Testis (tissue), 2 donors: ENCODE measurements at regions not wholly inside any gene's neighbourhood (a gene's known extent, or its start where the extent isn't known, plus 50 kb on each side); places are given as distances from the start of the nearest gene placed in this dataset.

Source experiments
- DNase-seq: peaks from one replicate; pipeline ENCODE4 v3.0.0-alpha.2; 2019
- H3K27ac ChIP-seq, 2 donors: fragments of 200-600 bp; sonication (generic); one replicate each; pipeline ENCODE4 v1.5.1; 2019
- H3K27me3 ChIP-seq: fragments of 200-600 bp; sonication (generic); one replicate; pipeline ENCODE4 v1.5.1; 2019
- H3K36me3 ChIP-seq: fragments of 200-600 bp; sonication (generic); one replicate; pipeline ENCODE4 v1.5.1; 2017; ENCODE audit warnings: low read depth; ENCODE audit errors: missing control alignments
- H3K4me1 ChIP-seq: fragments of 200-600 bp; sonication (generic); one replicate; pipeline ENCODE4 v1.5.1; 2019
- H3K4me3 ChIP-seq, 2 donors: fragments of 200-600 bp; sonication (generic); one replicate each; pipeline ENCODE4 v1.5.1; 2017 to 2019
- H3K9me3 ChIP-seq: fragments of 200-600 bp; sonication (generic); one replicate; pipeline ENCODE4 v1.5.1; 2017
- POLR2A ChIP-seq: fragments of 450-650 bp; IDR thresholded peaks from one replicate; pipeline ENCODE4 v1.6.1; 2017; ENCODE audit warnings: antibody characterized with exemption, mild to moderate bottlenecking, moderate library complexity
- WGBS, 2 donors: methylation state at CpG; one replicate each; pipeline ENCODE4 v1.1.5; 2018; 5-methylcytosine and 5-hydroxymethylcytosine counted together
- intact Hi-C: fragments of 100-400 bp; cut with DNase I; formaldehyde crosslinking; loops from one replicate; pipeline ENCODE4 v1.15.1; 2023; ENCODE audit warnings: low total_unique reads
- TF ChIP-seq, protein P1 (sequence below), 3 experiments: fragments of 450-650 bp in 2 of 3; fragments of 200-600 bp in 1 of 3; sonication (generic) in 1 of 3; IDR thresholded peaks; one replicate each; pipeline ENCODE4 v1.5.1; 2016 to 2019; ENCODE audit warnings: antibody characterized with exemption in 3 of 3, mild to moderate bottlenecking in 2 of 3, moderate library complexity in 1 of 3

DNA sequence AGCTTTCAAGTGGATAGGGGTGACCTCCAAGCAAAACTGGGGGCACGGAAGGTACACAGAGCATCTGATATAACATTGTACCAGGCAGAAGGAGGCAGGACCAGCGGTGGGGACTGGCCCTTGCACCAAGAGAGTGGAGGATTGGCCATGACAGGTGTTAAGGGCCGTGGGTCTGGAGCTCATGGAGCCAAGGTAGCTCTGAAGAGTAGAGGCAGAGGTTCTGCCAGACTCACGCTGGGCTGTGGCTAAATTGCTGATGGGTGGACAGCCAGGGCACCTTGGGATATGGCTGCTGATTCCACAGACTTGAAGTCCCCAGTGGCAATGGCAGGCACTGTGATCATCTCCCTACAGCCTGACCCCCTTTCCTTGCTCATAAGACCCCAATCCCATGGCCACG is 65.9 kb upstream of the NKD1 start:
- intact Hi-C loops, result no loop called here
- 84 to 95% methylated on average over 5 of the region's 5 CpGs for WGBS, 2 donors
- DNase-seq, result no peak
- TF ChIP-seq, protein P1, sequence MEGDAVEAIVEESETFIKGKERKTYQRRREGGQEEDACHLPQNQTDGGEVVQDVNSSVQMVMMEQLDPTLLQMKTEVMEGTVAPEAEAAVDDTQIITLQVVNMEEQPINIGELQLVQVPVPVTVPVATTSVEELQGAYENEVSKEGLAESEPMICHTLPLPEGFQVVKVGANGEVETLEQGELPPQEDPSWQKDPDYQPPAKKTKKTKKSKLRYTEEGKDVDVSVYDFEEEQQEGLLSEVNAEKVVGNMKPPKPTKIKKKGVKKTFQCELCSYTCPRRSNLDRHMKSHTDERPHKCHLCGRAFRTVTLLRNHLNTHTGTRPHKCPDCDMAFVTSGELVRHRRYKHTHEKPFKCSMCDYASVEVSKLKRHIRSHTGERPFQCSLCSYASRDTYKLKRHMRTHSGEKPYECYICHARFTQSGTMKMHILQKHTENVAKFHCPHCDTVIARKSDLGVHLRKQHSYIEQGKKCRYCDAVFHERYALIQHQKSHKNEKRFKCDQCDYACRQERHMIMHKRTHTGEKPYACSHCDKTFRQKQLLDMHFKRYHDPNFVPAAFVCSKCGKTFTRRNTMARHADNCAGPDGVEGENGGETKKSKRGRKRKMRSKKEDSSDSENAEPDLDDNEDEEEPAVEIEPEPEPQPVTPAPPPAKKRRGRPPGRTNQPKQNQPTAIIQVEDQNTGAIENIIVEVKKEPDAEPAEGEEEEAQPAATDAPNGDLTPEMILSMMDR (IDR thresholded peaks at IDR 0.05), result no peak
- TF ChIP-seq POLR2A, result no peak
- no peaks in the 10 kb centered on the region for H3K4me1 ChIP-seq
- no peak overlapping the region for H3K4me3 ChIP-seq
- no peaks in the 10 kb centered on the region for H3K27me3 ChIP-seq
- H3K27ac ChIP-seq, result no peak overlapping the region
- no peaks in the 10 kb centered on the region for H3K36me3 ChIP-seq
- no peaks in the 10 kb centered on the region for H3K9me3 ChIP-seq

DNA sequence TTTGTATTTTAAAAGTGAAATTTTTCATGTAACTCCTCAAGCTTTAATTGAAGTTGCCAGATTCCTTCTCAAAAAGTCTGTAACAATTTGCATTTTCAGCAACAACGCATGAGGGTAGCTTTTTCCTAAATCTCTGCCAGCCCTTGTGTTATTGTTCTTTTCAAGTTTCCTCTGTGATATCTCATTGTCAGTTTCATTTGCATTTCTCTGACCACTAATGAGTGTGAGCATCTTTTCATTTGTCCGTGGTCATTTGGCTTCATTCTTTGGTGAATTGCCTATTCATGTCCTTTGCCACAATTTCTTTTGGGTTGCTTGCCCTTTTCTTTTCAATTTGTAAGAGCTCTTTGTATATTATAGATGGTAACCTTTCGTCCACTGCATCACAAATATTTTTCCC is 68.0 kb upstream of the NKD1 start:
- no peak overlapping the region for H3K27ac ChIP-seq
- H3K36me3 ChIP-seq, result no peaks in the 10 kb centered on the region
- 75% methylated on average over 3 of the region's 3 CpGs for WGBS, 2 donors
- intact Hi-C loops, result no loop called here
- H3K4me1 ChIP-seq, result no peaks in the 10 kb centered on the region
- no peak for DNase-seq
- no peaks in the 10 kb centered on the region for H3K27me3 ChIP-seq
- TF ChIP-seq, protein P1 (IDR thresholded peaks at IDR 0.05), result no peak
- TF ChIP-seq POLR2A, result no peak
- H3K4me3 ChIP-seq, result no peak overlapping the region
- H3K9me3 ChIP-seq, result no peaks in the 10 kb centered on the region

DNA sequence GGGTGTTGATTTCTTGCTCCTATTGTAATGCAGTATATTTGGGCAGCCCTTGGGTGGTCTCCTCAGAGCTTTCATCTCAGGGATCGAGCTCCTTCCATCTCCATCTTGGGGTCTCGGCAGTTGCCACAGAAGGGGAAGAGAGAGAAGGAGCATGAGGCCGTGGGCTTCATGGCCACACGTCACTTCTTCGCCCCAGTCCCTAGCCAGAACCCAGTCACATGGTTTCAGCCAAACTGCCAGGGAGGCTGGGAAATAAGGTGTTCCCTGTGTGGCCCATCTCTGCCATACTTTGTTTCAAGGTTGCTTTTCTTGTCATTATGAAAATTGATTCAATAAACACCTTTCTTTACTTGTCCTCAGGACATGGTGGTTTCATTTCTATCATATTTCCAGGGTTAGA is 68.4 kb upstream of the NKD1 start:
- no peaks in the 10 kb centered on the region for H3K9me3 ChIP-seq
- no peaks in the 10 kb centered on the region for H3K27me3 ChIP-seq
- 88 to 93% methylated on average over 5 of the region's 5 CpGs for WGBS, 2 donors
- intact Hi-C loops, result no loop called here
- no peak for DNase-seq
- H3K4me3 ChIP-seq, result no peak overlapping the region
- no peaks in the 10 kb centered on the region for H3K4me1 ChIP-seq
- H3K27ac ChIP-seq, result no peak overlapping the region
- no peaks in the 10 kb centered on the region for H3K36me3 ChIP-seq
- TF ChIP-seq, protein P1 (IDR thresholded peaks at IDR 0.05), result no peak
- no peak for TF ChIP-seq POLR2A

DNA sequence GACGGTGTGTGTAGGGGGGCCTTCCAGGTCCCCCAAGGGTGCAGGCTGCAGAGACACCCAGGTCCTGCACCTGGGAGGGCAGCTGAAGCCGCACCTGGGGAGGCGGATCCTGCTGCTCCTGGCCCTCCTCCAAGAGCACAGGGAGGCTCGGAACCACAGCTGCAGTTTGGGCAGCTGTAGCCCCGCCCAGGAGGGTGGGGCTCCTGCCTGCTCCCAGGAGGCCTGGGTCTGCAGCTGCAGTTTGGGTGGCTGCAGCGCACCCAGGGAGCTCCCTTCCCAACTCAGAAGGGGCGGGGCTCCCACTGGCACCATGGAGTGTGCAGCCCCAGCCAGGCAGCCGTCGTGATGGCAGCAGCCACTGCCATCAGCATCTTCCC is 69.4 kb upstream of the NKD1 start:
- no peak for DNase-seq
- Histone ChIP-seq H3K27ac (no peak overlapping the region), H3K9me3 (no peaks in the 10 kb centered on the region), H3K36me3 (no peaks in the 10 kb centered on the region), H3K4me3 (no peak overlapping the region), H3K27me3 (no peaks in the 10 kb centered on the region), H3K4me1 (no peaks in the 10 kb centered on the region)
- WGBS, 2 donors, result 48 to 60% methylated on average over 7 to 9 of the region's 9 CpGs
- no peak for TF ChIP-seq POLR2A
- TF ChIP-seq, protein P1 (IDR thresholded peaks at IDR 0.05), result no peak
- intact Hi-C loops, result no loop called here

DNA sequence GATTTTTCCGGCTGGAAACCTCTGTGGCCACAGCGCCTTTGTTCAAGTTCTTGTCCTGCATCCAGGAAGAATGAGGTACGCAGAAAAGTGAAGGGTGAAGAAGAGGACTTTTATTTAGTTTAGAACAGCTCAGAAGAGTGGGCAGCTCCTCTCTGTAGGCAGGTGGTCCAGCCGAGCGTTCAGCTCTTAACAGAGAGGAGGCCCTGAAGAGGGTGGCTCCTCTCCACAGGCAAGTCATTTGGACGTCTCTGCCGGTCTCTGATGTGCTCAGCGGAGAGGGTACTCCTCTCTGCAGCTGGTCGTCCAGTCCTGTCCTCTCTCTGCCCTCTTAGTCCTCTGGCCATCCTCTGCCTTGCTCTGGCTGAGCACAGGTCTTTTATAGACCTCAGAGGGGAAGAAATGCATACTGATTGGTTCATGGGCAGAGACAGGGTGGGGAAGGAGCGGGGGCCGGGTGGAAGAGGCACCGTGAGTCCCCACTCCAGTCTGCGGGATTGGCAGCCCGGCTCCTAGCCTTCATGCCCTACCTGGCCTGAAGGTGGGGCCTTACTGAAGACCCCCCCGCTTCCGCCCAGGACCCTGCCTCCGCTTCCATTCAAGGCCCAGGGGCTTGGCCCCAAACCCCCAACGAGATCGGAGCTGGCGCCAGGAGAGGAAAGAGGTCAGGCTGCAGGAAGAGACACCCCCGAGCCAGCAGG is 70.0 kb upstream of the NKD1 start:
- no peak for DNase-seq
- no peaks in the 10 kb centered on the region for H3K27me3 ChIP-seq
- TF ChIP-seq, protein P1 (IDR thresholded peaks at IDR 0.05), result no peak
- TF ChIP-seq POLR2A, result no peak
- H3K27ac ChIP-seq, result no peak overlapping the region
- no peak overlapping the region for H3K4me3 ChIP-seq
- intact Hi-C loops, result no loop called here
- H3K9me3 ChIP-seq, result no peaks in the 10 kb centered on the region
- H3K36me3 ChIP-seq, result no peaks in the 10 kb centered on the region
- 43 to 54% methylated on average over 16 to 21 of the region's 21 CpGs for whole genome bisulfite sequencing, 2 donors
- H3K4me1 ChIP-seq, result no peaks in the 10 kb centered on the region
